IMR-90 (cell line): ENCODE measurements at regions not wholly inside any gene's neighbourhood (a gene's known extent, or its start where the extent isn't known, plus 50 kb on each side); places are given as distances from the start of the nearest gene placed in this dataset.

Experiments used
- ATAC-seq: fragments of 200-7000 bp; cut with Tn5 transposase; 2 replicates; pipeline ENCODE4 v1.9.1; 2020; ENCODE audit warnings: low read depth, mild to moderate bottlenecking, moderate library complexity
- BruUV-seq: library from RNA; stranded (reverse); fragments of 400-500 nt; replicated peaks from 2 replicates; lab custom pipeline; 2021; lab: Mats Ljungman, UMichigan
- CTCF ChIA-PET: fragments of 300-600 bp; formaldehyde crosslinking; extraction: SDS; loops from one replicate; lab custom pipeline; 2021; ENCODE audit warnings: antibody characterized with exemption; lab: Yijun Ruan, JAX
- POLR2A ChIA-PET: fragments of 300-600 bp; sonication (Branson Sonifier 250); formaldehyde crosslinking; loops from one replicate; lab custom pipeline; 2022; ENCODE audit warnings: antibody characterized with exemption; ENCODE audit not compliant: unreplicated experiment; lab: Charles Lee
- DNase-seq: peaks from one replicate; pipeline ENCODE4 v3.0.0; 2013
- H2AFZ ChIP-seq: replicated peaks from 2 replicates; pipeline ENCODE3; 2013; ENCODE audit warnings: low read length, mild to moderate bottlenecking; ENCODE audit not compliant: poor library complexity
- H2AK5ac ChIP-seq: 2 replicates; pipeline ENCODE4 v1.6.1; 2013; ENCODE audit warnings: low read depth, low read length, inconsistent platforms
- H2AK9ac ChIP-seq: replicated peaks from 2 replicates; pipeline ENCODE3; 2013; ENCODE audit warnings: mild to moderate bottlenecking, low read depth, low read length, moderate library complexity; ENCODE audit not compliant: poor library complexity
- H2BK120ac ChIP-seq: 2 replicates; pipeline ENCODE4 v1.6.1; 2013; ENCODE audit warnings: low read depth, low read length, inconsistent platforms
- H2BK15ac ChIP-seq: 3 replicates; pipeline ENCODE4 v1.6.1; 2013; ENCODE audit warnings: low read depth, low read length, inconsistent platforms
- H2BK20ac ChIP-seq: 2 replicates; pipeline ENCODE4 v1.6.1; 2013; ENCODE audit warnings: low read depth, mild to moderate bottlenecking, inconsistent platforms, low read length, moderate library complexity
- H2BK5ac ChIP-seq: 2 replicates; pipeline ENCODE4 v1.6.1; 2013; ENCODE audit warnings: mild to moderate bottlenecking, low read depth, low read length, inconsistent platforms; ENCODE audit not compliant: poor library complexity, severe bottlenecking
- H3K14ac ChIP-seq: replicated peaks from 2 replicates; pipeline ENCODE4 v1.6.1; 2013; ENCODE audit warnings: low read depth, low read length, inconsistent platforms
- H3K18ac ChIP-seq: 2 replicates; pipeline ENCODE4 v1.6.1; 2013; ENCODE audit warnings: low read depth, low read length, control low read depth
- H3K23ac ChIP-seq: 2 replicates; pipeline ENCODE4 v1.6.1; 2013; ENCODE audit warnings: low read depth, low read length, inconsistent platforms
- H3K27ac ChIP-seq: 2 replicates; pipeline ENCODE4 v1.5.1; 2013; ENCODE audit warnings: mild to moderate bottlenecking, control low read depth, low read length; ENCODE audit not compliant: insufficient read depth
- H3K27me3 ChIP-seq: 2 replicates; pipeline ENCODE4 v1.6.1; 2013; ENCODE audit warnings: low read length; ENCODE audit not compliant: control insufficient read depth, insufficient read depth
- H3K36me3 ChIP-seq: 2 replicates; pipeline ENCODE4 v1.6.1; 2013; ENCODE audit warnings: low read length, mixed read lengths; ENCODE audit not compliant: control insufficient read depth, insufficient read depth
- H3K4ac ChIP-seq: 2 replicates; pipeline ENCODE4 v1.6.1; 2013; ENCODE audit warnings: low read depth, low read length, inconsistent platforms
- H3K4me1 ChIP-seq: 2 replicates; pipeline ENCODE4 v1.6.1; 2013; ENCODE audit warnings: low read length, mixed read lengths; ENCODE audit not compliant: control insufficient read depth, insufficient read depth
- H3K4me2 ChIP-seq: 2 replicates; pipeline ENCODE4 v1.6.1; 2013; ENCODE audit warnings: low read depth, mild to moderate bottlenecking, control low read depth, low read length, moderate library complexity
- H3K4me3 ChIP-seq: 2 replicates; pipeline ENCODE4 v1.5.1; 2013; ENCODE audit warnings: low read depth, mild to moderate bottlenecking, control low read depth, low read length, moderate library complexity; ENCODE audit not compliant: insufficient read depth
- H3K56ac ChIP-seq: 2 replicates; pipeline ENCODE4 v1.6.1; 2013; ENCODE audit warnings: low read length, inconsistent platforms; ENCODE audit not compliant: insufficient read depth; ENCODE audit errors: extremely low read depth
- H3K79me1 ChIP-seq, 2 experiments: 2 replicates each; pipeline ENCODE4 v1.6.1; 2013; ENCODE audit warnings: low read length in 2 of 2, inconsistent platforms in 1 of 2, low read depth in 1 of 2
- H3K9ac ChIP-seq: 2 replicates; pipeline ENCODE4 v1.6.1; 2013; ENCODE audit warnings: low read depth, low read length, control low read depth
- H3K9me1 ChIP-seq: 2 replicates; pipeline ENCODE4 v1.6.1; 2013; ENCODE audit warnings: low read length, inconsistent platforms; ENCODE audit not compliant: insufficient read depth
- H3K9me3 ChIP-seq: 2 replicates; pipeline ENCODE4 v1.6.1; 2013; ENCODE audit warnings: low read length; ENCODE audit not compliant: control insufficient read depth, insufficient read depth
- H4K20me1 ChIP-seq: 2 replicates; pipeline ENCODE4 v1.6.1; 2013; ENCODE audit warnings: low read length, inconsistent platforms; ENCODE audit not compliant: insufficient read depth
- H4K5ac ChIP-seq: 2 replicates; pipeline ENCODE4 v1.6.1; 2013; ENCODE audit warnings: mild to moderate bottlenecking, low read depth, low read length, control low read depth
- H4K8ac ChIP-seq, 2 experiments: 2 replicates each; pipeline ENCODE4 v1.6.1; 2013; ENCODE audit warnings: low read depth in 2 of 2, low read length in 2 of 2, control low read depth in 1 of 2, inconsistent platforms in 1 of 2
- H4K91ac ChIP-seq: 2 replicates; pipeline ENCODE4 v1.6.1; 2013; ENCODE audit warnings: low read depth, low read length, inconsistent platforms; ENCODE audit not compliant: insufficient read depth
- BHLHE40 ChIP-seq: fragments of 150-350 bp; IDR thresholded peaks from 2 replicates; pipeline ENCODE4 v1.6.1; 2016; ENCODE audit warnings: mild to moderate bottlenecking, low read depth, low read length
- CEBPB ChIP-seq: IDR thresholded peaks from 2 replicates; pipeline ENCODE4 v1.6.1; 2012; ENCODE audit warnings: low read depth, low read length, improper control_type of control experiment
- CTCF ChIP-seq: conservative IDR thresholded peaks from 2 replicates; pipeline ENCODE4 v1.5.1; 2012; ENCODE audit warnings: mild to moderate bottlenecking, low read depth, low read length, improper control_type of control experiment
- FOS ChIP-seq: fragments of 150-350 bp; IDR thresholded peaks from 2 replicates; pipeline ENCODE4 v1.6.1; 2016; ENCODE audit warnings: low read depth, low read length
- MAFK ChIP-seq: IDR thresholded peaks from 2 replicates; pipeline ENCODE4 v1.6.1; 2012; ENCODE audit warnings: low read depth, low read length, improper control_type of control experiment
- MAZ ChIP-seq: IDR thresholded peaks from 2 replicates; pipeline ENCODE4 v1.6.1; 2012; ENCODE audit warnings: low read depth, mild to moderate bottlenecking, low read length, improper control_type of control experiment, moderate library complexity, borderline replicate concordance
- MXI1 ChIP-seq: IDR thresholded peaks from 2 replicates; pipeline ENCODE4 v1.6.1; 2012; ENCODE audit warnings: low read depth, mild to moderate bottlenecking, low read length, moderate library complexity, borderline replicate concordance
- NFE2L2 ChIP-seq: fragments of 150-350 bp; IDR thresholded peaks from 2 replicates; pipeline ENCODE4 v1.6.1; 2016; ENCODE audit warnings: low read depth, mild to moderate bottlenecking, low read length
- RCOR1 ChIP-seq: IDR thresholded peaks from 2 replicates; pipeline ENCODE4 v1.6.1; 2012; ENCODE audit warnings: mild to moderate bottlenecking, low read length, improper control_type of control experiment; ENCODE audit not compliant: insufficient replicate concordance
- RFX5 ChIP-seq: IDR thresholded peaks from 2 replicates; pipeline ENCODE4 v1.8.0; 2012; ENCODE audit warnings: low read depth, mild to moderate bottlenecking, low read length, moderate library complexity
- SMC3 ChIP-seq: fragments of 150-350 bp; IDR thresholded peaks from 2 replicates; pipeline ENCODE4 v1.6.1; 2016; ENCODE audit warnings: low read depth, mild to moderate bottlenecking, antibody characterized with exemption, low read length, moderate library complexity
- USF2 ChIP-seq: fragments of 150-350 bp; IDR thresholded peaks from 2 replicates; pipeline ENCODE4 v1.6.1; 2017; ENCODE audit warnings: mild to moderate bottlenecking, antibody characterized with exemption, low read length, low read depth
- WGBS, 2 experiments: methylation state at CpG; one replicate each; pipeline versions ENCODE4 v1.1.5 to v1.1.7; 2013; ENCODE audit warnings: missing lambda C conversion rate in 2 of 2; ENCODE audit not compliant: insufficient read length in 1 of 2; ENCODE audit errors: extremely low coverage in 2 of 2; 5-methylcytosine and 5-hydroxymethylcytosine counted together
- dilution Hi-C: fragments of 300-500 bp; cut with HindIII; formaldehyde crosslinking; loops from one replicate; pipeline ENCODE4 v1.14.3; 2018; ENCODE audit warnings: low sequenced_read_pairs; ENCODE audit not compliant: unreplicated experiment
- in situ Hi-C: fragments of 300-500 bp; cut with MboI; formaldehyde crosslinking; loops from 3 replicates; pipeline ENCODE4 v1.14.3; 2019; ENCODE audit warnings: low sequenced_read_pairs, inconsistent platforms, mixed read lengths
- intact Hi-C: fragments of 100-400 bp; cut with micrococcal nuclease; formaldehyde crosslinking; loops from 2 replicates; pipeline ENCODE4 v1.10.0; 2022

GRCh38 chr2:175516555-175516954, 335.0 kb upstream of the ATP5MC3 start:
- Histone ChIP-seq H4K8ac (no peak overlapping the region), H2BK5ac (no peak overlapping the region), H3K9me3 (no peaks in the 10 kb centered on the region), H2BK20ac (no peak overlapping the region), H2BK15ac (no peak overlapping the region), H3K27ac (no peak overlapping the region), H3K4me1 (no peaks in the 10 kb centered on the region), H3K36me3 (no peaks in the 10 kb centered on the region), H4K5ac (no peak overlapping the region), H4K91ac (no peak overlapping the region), H3K4me2 (no peak overlapping the region), H3K9me1 (no peaks in the 10 kb centered on the region), H2BK120ac (no peak overlapping the region), H3K4me3 (no peak overlapping the region), H4K20me1 (no peaks in the 10 kb centered on the region), H3K14ac (no peak overlapping the region), H2AK5ac (no peak overlapping the region), H3K79me1 (no peaks in the 10 kb centered on the region), H3K56ac (no peak overlapping the region), H3K23ac (no peak overlapping the region), H3K27me3 (no peaks in the 10 kb centered on the region), H3K18ac (no peak overlapping the region), H3K9ac (no peak overlapping the region), H2AFZ (no peak overlapping the region), H3K4ac (no peak overlapping the region), H2AK9ac (no peak overlapping the region)
- no CpG with 5 or more reads among the region's 2 CpGs for WGBS, 2 experiments
- no peak for ATAC-seq
- intact Hi-C loops (no loop called here), dilution Hi-C loops (no loop called here), in situ Hi-C loops (no loop called here)
- no peak for DNase-seq
- no peak for TF ChIP-seq RFX5
- no peak for TF ChIP-seq USF2
- TF ChIP-seq RCOR1: no peak
- no peak for TF ChIP-seq FOS
- TF ChIP-seq MXI1: no peak
- no peak for TF ChIP-seq NFE2L2
- TF ChIP-seq CTCF: no peak
- no peak for TF ChIP-seq BHLHE40
- no peak for TF ChIP-seq MAFK
- no peak for TF ChIP-seq MAZ
- no peak for TF ChIP-seq SMC3
- TF ChIP-seq CEBPB: no peak
- POLR2A ChIA-PET: no interaction called here
- BruUV-seq: no TSS peak
- CTCF ChIA-PET: no interaction called here
